HG02588 (cell line): ENCODE measurements at regions not wholly inside any gene's neighbourhood (a gene's known extent, or its start where the extent isn't known, plus 50 kb on each side); places are given as distances from the start of the nearest gene placed in this dataset.

ENCODE experiments used
- ATAC-seq: cut with Tn5 transposase; IDR thresholded peaks from one replicate; pipeline ENCODE4 v1.9.1; 2021; ENCODE audit warnings: mild to moderate bottlenecking, moderate library complexity; ENCODE audit not compliant: unreplicated experiment

- no peak for ATAC-seq
Measured at GRCh38 chr17:73802871-73803270, 158.6 kb upstream of the SDK2 start.

- no peak for ATAC-seq
Measured at GRCh38 chr17:73803964-73804435, 159.8 kb upstream of the SDK2 start.

DNA sequence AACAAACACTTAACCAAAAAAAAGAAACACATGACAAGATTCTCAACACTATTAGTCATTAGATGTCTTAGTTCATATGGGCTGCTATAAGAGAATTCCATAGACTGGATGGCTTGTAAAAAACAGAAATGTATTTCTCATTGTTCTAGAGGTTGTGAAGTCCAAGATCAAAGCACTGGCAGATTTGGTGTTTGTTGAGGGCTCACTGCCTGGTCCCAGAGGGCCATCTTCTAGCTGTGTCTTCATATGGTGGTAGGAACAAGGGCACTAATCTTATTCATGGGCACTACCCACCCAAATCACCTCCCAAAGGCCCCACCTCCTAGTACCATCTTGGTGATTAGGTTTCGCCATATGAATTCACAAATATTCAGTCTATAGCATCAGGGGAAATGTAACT, 162.5 kb upstream of the SDK2 start:
- no peak for ATAC-seq

GRCh38 chr17:73813201-73813600, 169.0 kb upstream of the SDK2 start:
- ATAC-seq, result no peak

GRCh38 chr17:73814075-73814474, 169.8 kb upstream of the SDK2 start:
- ATAC-seq, result no peak

DNA sequence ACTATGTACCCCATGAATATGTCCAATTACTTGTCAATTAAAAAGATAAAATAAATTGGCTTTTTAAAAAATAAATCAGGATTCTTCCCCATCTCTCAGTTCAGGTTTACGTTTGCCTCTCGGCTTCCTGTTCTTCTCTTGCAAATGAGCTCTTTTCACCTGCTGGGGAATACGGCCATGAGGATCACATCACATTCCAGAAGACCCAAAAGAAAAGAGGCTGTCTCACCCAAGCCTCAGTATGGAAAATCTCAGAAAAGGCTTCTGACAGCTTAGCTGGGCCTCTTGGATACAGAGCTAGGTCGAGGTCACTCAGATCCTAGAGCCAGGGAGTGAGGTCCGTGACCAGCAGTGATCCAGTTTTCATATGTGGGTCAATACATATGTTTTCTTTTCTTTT, 171.2 kb upstream of the SDK2 start:
- ATAC-seq, result no peak

GRCh38 chr17:73819440-73820395, 175.5 kb upstream of the SDK2 start:
- no peak for ATAC-seq

DNA sequence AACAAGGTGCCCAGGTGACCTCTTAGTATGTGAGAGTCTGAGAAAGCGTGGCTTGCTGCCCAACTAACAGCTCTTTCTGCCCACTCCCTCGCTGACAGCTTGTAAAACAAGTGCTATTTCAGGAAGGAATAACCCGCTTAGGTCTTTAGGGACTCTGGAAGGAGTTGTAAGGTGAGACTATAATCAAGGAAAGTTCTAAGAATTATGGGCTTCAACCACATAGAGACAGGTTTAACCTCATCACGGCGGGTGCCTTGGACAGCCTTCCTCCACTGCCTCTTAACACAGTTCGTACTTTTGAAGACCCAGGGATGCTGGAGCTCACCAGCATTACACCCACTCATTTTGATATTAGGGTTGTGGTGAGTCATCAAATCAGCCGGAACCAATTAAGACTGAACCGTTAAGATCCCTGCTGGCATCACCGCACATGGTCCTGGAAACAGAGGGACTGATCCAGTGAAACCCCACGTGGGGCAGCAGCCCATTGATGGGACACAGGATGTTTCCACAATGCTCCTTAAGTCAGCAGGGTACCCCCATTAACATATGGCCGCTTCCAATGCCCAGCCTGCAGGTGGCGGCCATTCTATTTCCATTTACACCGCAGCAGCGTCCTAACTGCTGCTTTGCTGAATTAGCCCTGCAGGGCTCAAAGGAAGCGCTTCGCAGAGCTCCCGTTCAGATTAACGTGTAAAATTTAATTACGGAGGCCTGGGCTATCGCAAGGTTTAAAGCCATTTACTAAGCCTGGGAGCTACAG, 176.6 kb upstream of the SDK2 start:
- ATAC-seq, result no peak

DNA sequence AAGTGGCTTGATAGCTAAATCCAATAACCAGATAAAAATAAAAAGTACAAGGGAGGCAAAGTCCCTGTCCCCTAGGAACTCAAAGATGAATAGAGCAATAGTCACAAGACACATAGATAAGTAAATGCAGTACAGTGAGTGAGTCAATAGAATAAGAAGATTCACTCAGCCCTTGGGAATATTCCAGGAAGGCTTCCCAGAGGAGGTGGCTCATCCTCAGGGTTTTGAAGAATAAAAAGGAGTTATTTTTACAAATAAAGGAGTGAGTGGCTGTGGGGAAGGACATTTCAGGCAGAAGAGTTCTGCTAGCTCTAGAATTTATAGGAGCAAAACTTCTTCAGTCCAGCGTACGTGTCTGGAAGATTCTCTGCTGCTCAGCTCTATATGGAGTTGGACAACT, 177.4 kb upstream of the SDK2 start:
- no peak for ATAC-seq

DNA sequence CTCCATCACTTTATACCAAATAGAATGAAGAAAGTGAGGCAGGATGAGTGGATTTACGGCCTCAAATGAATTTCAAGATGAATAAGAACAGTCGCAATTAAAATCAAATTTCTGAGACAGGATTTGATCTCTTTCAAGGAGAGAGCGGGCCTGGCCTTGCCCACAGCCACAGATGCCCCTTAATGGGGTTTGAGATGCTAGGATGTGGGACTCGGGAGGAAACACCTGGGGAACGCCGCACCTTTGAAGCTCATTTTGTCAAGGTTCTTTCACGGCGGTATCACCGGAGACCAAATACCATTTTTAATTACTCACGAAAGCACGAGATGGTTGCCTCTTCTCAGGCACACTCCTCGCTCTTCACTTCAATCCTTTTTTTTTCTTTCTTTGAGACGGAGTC, 178.1 kb upstream of the SDK2 start:
- no peak for ATAC-seq

DNA sequence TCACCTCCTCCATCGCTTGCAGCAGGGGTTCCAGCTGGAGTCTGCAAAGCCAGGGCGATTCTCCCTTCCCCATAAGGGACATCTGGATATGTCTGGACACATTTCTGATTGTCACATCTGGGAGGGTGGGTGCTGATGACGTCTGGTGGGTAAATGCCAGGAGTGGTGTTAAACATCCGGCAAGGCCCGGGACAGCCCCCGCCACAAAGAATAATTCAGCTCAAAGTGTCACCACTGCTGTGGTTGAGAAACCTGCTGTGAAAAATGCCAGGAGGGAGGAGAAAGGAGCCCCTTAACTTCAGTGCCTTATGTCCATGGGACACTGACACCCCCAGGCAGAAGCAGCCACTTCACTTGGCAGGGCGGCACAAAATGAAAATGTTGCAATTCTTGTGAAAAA, 179.4 kb upstream of the SDK2 start:
- no peak for ATAC-seq

GRCh38 chr17:73824321-73824720, 180.1 kb upstream of the SDK2 start:
- ATAC-seq, result no peak

- no peak for ATAC-seq
Measured at GRCh38 chr17:73826181-73826871, 182.1 kb upstream of the SDK2 start.

DNA sequence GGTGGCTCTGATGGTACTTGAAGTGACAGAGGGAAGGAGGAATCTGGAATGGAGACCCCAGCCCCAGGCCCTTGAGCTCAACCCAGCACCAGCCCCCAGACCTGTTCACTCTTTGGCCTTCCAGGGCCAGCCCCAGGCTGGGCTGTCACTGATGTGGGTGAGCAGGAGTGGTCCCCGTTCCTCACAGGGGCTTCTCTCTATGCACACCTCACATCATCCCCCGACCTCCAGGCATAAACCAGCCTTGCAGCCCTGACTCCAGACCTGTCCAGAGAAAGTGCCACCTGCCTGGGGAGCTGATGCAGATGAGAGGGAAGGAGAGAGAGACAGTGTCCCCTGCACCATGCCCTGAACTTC, 182.6 kb upstream of the SDK2 start:
- no peak for ATAC-seq

DNA sequence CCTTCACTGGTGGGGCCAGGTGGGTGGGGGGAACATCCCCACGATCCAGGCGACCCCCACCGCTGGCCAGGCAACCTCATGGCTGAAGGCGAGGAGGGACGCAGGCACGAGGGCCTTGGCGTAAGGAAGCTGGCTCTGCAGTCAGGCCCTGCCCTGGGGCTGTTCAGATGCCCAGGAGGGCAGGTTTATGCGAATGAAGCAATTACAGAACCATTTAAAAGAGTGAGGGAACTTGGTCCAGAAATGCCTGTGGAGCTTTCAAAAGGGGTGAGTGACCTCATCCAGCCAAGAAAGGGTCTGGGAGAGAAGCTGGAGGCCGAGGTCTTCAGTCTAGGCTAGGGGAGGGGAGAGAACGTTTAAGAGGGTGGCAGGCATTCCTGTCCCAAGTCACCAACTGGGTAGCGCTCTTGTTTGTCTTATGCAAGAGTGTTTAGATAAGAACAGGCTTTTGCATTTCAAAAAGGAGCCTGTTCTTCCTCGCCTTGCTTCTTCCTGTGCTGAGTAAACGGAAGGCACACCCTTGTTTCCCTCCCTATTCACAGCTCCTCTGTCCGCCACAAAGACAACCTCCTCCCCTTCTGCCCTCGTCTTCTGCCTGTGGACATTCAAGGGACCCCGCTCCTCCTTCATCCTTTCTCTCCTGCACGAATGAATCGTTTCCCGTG, 183.5 kb upstream of the SDK2 start:
- no peak for ATAC-seq

- ATAC-seq, result no peak
Measured at GRCh38 chr17:73829676-73830280, 185.5 kb upstream of the SDK2 start.

DNA sequence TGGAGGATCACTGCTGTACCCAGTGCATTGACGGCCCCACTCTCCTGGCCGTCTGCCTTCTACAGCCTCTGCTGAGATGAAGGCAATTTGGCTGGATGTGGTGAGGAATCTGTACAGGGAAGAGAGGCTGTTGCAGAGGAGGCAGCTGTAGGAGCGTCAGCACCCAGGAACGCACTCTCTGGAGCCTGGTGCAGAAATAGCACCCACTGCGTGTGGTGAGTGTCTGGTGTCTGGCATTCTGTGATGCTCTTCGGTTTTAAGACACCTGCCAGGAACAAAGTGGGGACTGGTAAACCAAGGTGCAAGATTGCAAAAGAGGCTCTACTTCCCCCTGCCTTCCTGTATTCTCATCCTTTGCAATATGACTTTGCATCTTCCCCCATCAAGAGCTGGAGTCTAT, 187.5 kb upstream of the SDK2 start:
- no peak for ATAC-seq

DNA sequence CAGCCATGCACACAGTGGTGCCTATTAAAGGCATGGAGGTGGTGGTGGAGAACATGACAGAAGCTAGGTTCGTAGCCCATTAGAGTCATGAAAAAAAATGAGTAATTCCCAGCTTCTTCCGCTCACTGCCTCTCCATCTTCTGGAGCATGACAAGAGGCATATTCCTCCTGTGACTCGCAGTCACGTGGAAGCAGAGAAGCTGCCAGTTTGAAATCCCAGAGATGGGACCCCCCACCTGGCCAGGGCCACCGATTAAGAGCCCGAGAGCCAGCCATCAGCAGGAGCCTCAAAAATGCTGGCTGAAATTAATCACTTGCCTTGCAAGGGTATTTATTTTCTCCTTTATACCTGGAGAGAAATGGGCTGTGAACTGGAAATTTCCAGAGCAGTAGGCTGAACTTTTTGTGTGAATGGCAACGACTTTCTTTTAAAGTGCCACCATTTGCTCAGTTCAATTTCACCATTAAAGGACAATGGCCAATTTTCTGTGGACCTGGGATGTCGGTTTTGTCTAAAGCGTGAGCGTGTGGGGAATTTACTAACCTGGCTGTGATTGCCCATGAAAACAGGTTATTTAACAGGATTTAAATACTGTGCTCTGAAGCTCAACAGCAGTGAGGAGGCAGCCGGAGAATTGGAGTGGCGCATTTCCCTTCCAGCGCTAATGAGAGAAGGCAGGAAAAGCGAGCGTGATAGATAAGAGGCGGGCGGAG, 189.7 kb upstream of the SDK2 start:
- no peak for ATAC-seq

- no peak for ATAC-seq
Measured at GRCh38 chr17:73834684-73835343, 190.6 kb upstream of the SDK2 start.
